T47D (cell line): ENCODE measurements at regions not wholly inside any gene's neighbourhood (a gene's known extent, or its start where the extent isn't known, plus 50 kb on each side); places are given as distances from the start of the nearest gene placed in this dataset.

Experiments
- DNase-seq, 2 experiments: peaks; one replicate each; pipeline versions ENCODE4 v3.0.0 to v3.0.0-alpha.2; 2011 to 2012; ENCODE audit warnings: low read depth in 1 of 2, low spot score in 1 of 2
- JUND ChIP-seq: IDR thresholded peaks from 2 replicates; pipeline ENCODE4 v1.6.1; 2012; ENCODE audit warnings: low read depth
- in situ Hi-C: cut with HindIII; loops from 2 replicates; pipeline ENCODE4 v1.10.0; 2016; ENCODE audit warnings: low sequenced_read_pairs, low pct_unique_long_range_greater_than_20kb

GRCh38 chr9:109908459-109909390, 128.7 kb downstream of the PALM2AKAP2 start:
- no peak for TF ChIP-seq JUND
- DNase-seq, result no peak
- in situ Hi-C loops, result no loop called here

GRCh38 chr9:109910671-109911518, 130.9 kb downstream of the PALM2AKAP2 start:
- no peak for DNase-seq
- in situ Hi-C loops, result no loop called here
- TF ChIP-seq JUND, result no peak

GRCh38 chr9:109912082-109912582, 132.1 kb downstream of the PALM2AKAP2 start:
- no peak for DNase-seq
- in situ Hi-C loops, result no loop called here
- TF ChIP-seq JUND, result no peak

DNA sequence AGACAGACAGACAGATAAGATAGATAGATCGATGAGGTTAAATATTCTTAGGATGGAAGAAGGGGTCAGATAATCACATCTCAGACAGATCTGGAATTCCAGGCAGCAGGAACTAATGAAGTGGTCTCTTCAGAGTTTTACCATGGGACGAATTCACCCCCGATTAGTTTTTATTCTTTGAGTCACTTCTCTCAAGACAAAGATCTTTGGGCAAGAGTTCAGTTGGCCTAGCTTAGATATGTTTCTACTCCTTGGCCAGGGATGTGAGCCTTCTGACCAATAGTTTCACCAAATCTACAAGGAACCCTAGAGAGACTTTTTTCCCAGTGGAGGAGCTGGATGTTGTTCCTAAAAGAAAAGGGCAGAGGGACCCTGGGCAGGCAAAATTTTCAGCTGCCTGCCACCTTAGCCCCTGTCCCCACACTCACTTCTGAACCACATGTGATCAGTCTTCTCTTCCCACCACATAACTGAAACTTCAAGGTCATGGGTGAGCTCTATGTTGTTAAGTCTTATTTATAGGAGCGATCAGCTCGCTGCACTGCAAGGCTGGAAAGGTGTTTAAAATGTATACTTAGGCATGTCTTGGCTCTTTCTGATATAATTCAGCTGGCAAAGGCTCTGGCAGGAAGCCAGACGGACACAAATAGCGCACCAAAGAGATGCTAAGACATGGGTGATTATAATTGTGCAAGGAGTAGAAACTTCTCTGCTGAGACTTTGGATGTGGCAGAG, 132.9 kb downstream of the PALM2AKAP2 start:
- no peak for DNase-seq
- TF ChIP-seq JUND, result no peak
- in situ Hi-C loops, result no loop called here

GRCh38 chr9:109913461-109913810, 133.4 kb downstream of the PALM2AKAP2 start:
- in situ Hi-C loops, result no loop called here
- no peak for TF ChIP-seq JUND

DNA sequence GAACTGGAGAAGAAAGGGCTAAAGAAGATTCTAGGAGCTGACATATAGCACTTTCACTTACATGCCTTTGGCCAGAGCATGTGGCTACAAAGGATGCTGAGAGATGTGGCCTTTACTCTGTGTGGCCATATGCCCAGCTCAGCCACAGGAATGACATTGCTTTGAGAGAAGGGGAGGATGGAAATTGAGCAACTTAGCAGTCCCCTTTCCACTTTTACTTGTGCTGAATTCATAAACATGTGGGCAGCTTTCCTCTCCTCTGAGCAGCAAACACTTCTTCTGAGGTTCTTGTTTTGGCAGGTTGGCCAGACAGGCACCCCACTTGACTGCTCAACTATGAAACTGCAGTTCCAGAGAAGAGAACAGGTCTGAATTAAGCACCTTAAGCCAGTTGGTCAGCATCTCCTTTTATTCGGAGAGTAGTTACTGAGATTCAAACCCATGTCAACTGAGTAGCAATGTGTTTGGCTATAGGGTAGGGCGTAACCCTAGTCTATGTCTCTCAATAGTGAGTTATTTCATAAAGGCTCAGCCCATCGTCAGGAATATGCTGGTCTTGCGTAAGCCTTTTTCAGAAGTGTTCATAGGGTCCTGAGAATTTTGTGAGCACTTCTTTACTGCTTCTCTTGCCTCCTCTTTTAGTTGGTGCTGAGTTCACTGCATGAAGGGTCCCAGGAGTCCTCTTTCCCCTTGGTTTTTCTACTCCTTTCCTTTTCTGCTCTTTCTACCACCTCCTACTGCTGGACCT, 134.5 kb downstream of the PALM2AKAP2 start:
- DNase-seq, result no peak
- TF ChIP-seq JUND, result no peak
- in situ Hi-C loops, result no loop called here

More at GRCh38 chr9:109913461-109913810, 133.4 kb downstream of the PALM2AKAP2 start:
- no peak for DNase-seq

DNA sequence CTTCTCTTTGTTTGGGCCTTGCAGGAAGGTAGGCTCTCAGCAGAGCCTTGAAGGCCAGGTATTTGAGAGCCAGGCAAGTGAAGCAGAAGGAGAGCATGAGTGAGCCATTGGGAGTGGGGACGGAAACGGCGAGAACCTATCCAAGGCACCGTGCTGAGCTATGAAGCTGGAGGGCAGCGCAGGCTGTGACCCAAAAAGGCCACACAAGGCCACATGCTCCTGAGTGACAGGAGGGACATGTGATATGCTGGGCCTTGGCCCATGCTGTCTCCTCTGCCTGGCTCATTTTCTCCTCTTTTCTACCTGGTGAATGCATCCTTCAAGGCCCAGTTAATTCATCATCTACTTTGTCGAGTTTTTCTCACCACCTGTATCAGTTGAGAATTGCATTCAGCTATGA, 136.3 kb downstream of the PALM2AKAP2 start:
- TF ChIP-seq JUND, result no peak
- in situ Hi-C loops, result no loop called here
- no peak for DNase-seq

DNA sequence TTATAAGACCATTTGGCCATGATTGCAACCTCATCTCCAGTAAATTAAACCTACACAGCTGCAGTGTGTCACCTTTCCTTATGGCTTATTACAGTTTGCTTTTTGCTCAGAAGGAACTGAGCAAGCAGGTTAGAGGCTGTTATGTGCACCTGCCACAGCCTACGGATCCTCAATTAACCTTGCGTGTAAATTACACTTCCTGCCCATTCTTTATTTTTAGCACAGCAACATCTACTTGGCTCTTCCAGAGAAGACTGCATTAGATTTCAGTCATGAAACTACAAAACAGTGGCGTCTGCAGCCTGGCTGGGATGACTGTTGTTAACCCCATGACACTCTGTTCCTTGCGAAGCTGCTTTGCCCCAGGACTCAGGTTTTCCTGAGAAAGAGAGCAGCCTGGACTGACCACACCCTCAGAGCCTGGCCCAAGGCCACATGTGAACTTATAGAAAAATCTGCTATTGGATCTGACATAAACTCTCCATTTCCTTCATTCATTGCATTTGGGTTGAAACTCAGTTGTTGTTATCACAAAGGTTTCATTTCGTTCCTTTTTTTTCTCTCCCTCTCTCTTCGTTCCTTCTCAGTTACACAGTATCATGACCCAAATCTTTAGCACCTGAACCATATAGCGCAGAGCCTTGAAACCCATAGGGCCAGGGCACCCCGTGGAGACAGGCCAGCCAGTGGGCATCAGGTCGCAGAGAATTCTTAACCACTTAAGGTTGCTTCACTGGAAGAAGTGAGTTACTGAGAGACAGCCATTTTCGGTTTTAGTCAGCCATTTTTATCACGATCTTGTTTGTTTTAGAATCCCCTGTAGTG, 138.6 kb downstream of the PALM2AKAP2 start:
- in situ Hi-C loops, result no loop called here
- no peak for TF ChIP-seq JUND
- DNase-seq, result no peak

- no peak for TF ChIP-seq JUND
- in situ Hi-C loops, result no loop called here
- DNase-seq, result no peak
Measured at GRCh38 chr9:109919736-109920408, 139.9 kb downstream of the PALM2AKAP2 start.

DNA sequence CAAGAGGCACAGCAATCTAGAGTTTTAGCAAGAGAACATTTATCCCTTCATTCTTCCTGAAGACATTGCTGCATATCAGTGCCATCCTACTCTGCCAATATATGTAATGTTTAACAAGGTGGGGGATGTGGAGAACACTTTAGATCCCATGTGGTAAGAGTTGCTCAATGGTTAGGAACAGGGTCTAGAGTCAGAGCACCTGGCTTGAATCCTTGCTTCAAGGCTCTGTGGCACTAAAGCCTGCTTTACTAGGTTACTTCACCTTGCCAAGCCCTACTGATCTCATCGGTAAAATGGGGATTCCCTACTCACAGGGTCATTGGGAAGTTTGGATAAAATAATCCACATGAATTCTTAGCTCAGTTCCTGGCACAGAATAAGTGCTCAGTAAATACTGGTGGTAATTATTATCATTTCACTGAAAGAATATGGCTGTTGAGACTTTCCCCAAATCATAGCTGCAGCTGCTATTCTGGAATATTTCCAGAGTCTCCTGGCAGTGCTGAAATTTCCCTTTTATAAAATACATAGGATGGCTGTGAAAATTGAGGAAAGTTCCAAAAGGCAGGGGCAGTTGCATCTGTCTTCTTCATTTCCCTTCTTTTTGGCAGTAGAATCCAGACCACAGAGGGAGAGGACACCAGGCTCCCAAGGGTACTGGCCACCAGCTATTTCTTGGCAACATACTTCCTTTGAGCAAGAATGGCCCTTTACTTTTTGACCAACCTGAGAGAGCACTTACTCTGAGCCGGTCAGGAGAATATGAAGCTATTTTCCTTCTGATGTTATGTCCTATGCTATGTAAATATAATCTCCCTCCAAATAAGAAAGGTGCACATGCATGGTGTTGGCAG, 142.8 kb downstream of the PALM2AKAP2 start:
- DNase-seq, result no peak
- TF ChIP-seq JUND, result no peak
- in situ Hi-C loops, result no loop called here
